ENCODE measurements at regions not wholly inside any gene's neighbourhood (a gene's known extent, or its start where the extent isn't known, plus 50 kb on each side); places are given as distances from the start of the nearest gene placed in this dataset.
"Not testable (repeated sequence)": the region's sequence is repeated elsewhere in the genome, so short reads cannot be mapped to it uniquely, and the experiment has no call there.

- DNase-seq = peak in 2 of 3 experiments; percentile 5 to 52
Measured at GRCh38 chr5:159655757-159656409, 260.4 kb upstream of the ADRA1B start.

GRCh38 chr5:159657298-159657697 lies 259.0 kb upstream of the ADRA1B start:
- no peak for DNase-seq

- DNase-seq = no peak
Measured at GRCh38 chr5:159657771-159658170, 258.5 kb upstream of the ADRA1B start.

GRCh38 chr5:159658266-159658925 lies 257.9 kb upstream of the ADRA1B start:
- no peak for DNase-seq

- DNase-seq = no peak
Measured at GRCh38 chr5:159660401-159660800, 255.9 kb upstream of the ADRA1B start.

- DNase-seq = no peak
Measured at GRCh38 chr5:159663986-159664385, 252.3 kb upstream of the ADRA1B start.

- no peak for DNase-seq
Measured at GRCh38 chr5:159667286-159667685, 249.0 kb upstream of the ADRA1B start.

- no peak for DNase-seq
Measured at GRCh38 chr5:159668556-159668955, 247.7 kb upstream of the ADRA1B start.

GRCh38 chr5:159669559-159669958 lies 246.7 kb upstream of the ADRA1B start:
- no peak for DNase-seq

- DNase-seq = no peak
Measured at GRCh38 chr5:159671886-159672285, 244.4 kb upstream of the ADRA1B start.

GRCh38 chr5:159673538-159673937 lies 242.7 kb upstream of the ADRA1B start:
- no peak for DNase-seq

- DNase-seq = no peak
Measured at GRCh38 chr5:159678657-159679392, 237.5 kb upstream of the ADRA1B start.

GRCh38 chr5:159680095-159680494 lies 236.2 kb upstream of the ADRA1B start:
- no peak for DNase-seq

- DNase-seq = no peak
Measured at GRCh38 chr5:159681661-159682060, 234.6 kb upstream of the ADRA1B start.

GRCh38 chr5:159682623-159683022 lies 233.7 kb upstream of the ADRA1B start:
- DNase-seq = no peak

GRCh38 chr5:159687892-159688291 lies 228.4 kb upstream of the ADRA1B start:
- DNase-seq = not testable (repeated sequence)

GRCh38 chr5:159695741-159696294 lies 220.5 kb upstream of the ADRA1B start:
- DNase-seq = no peak

GRCh38 chr5:159697530-159697929 lies 218.8 kb upstream of the ADRA1B start:
- DNase-seq = no peak

- no peak for DNase-seq
Measured at GRCh38 chr5:159698322-159698721, 218.0 kb upstream of the ADRA1B start.

GRCh38 chr5:159700016-159700415 lies 216.3 kb upstream of the ADRA1B start:
- DNase-seq = no peak

GRCh38 chr5:159702301-159702700 lies 214.0 kb upstream of the ADRA1B start:
- no peak for DNase-seq

- DNase-seq = no peak
Measured at GRCh38 chr5:159702826-159703225, 213.5 kb upstream of the ADRA1B start.

- no peak for DNase-seq
Measured at GRCh38 chr5:159704160-159704559, 212.1 kb upstream of the ADRA1B start.

- DNase-seq = no peak
Measured at GRCh38 chr5:159705948-159706347, 210.3 kb upstream of the ADRA1B start.
